ENCODE measurements at regions not wholly inside any gene's neighbourhood (a gene's known extent, or its start where the extent isn't known, plus 50 kb on each side); places are given as distances from the start of the nearest gene placed in this dataset.

DNA sequence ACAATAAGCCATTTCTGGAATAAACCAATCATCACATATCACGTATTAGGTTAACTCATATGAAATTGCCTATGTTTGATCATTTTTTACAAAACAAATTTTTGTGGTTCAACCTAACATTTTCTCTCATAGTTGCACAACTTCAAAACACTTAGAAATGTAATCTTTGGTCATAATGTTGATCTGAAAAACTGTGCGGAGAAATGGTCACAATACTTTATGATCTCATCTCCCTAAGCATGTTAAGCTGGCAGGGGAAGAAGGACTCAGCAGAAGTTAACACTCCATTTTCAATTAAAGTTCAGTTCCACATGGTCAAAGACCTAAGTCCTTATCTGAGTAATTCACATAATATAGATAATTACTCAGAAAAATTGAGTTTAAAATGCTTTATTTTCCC lies 194.8 kb downstream of the CAPZA3 start:
- TF ChIP-seq, protein P1, sequence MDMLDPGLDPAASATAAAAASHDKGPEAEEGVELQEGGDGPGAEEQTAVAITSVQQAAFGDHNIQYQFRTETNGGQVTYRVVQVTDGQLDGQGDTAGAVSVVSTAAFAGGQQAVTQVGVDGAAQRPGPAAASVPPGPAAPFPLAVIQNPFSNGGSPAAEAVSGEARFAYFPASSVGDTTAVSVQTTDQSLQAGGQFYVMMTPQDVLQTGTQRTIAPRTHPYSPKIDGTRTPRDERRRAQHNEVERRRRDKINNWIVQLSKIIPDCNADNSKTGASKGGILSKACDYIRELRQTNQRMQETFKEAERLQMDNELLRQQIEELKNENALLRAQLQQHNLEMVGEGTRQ (IDR thresholded peaks at IDR 0.05; ENCODE audit: low read length) = no peak
- no peak for TF ChIP-seq POLR2A (IDR thresholded peaks at IDR 0.05; ENCODE audit: control extremely low read depth in 1 of 2, low read depth in 2 of 2, low read length in 2 of 2)
- no peak for TF ChIP-seq CEBPB (IDR thresholded peaks at IDR 0.05; ENCODE audit: low read depth, low read length)

Data from H1 (cell line).